ENCODE measurements at regions not wholly inside any gene's neighbourhood (a gene's known extent, or its start where the extent isn't known, plus 50 kb on each side); places are given as distances from the start of the nearest gene placed in this dataset.

DNA sequence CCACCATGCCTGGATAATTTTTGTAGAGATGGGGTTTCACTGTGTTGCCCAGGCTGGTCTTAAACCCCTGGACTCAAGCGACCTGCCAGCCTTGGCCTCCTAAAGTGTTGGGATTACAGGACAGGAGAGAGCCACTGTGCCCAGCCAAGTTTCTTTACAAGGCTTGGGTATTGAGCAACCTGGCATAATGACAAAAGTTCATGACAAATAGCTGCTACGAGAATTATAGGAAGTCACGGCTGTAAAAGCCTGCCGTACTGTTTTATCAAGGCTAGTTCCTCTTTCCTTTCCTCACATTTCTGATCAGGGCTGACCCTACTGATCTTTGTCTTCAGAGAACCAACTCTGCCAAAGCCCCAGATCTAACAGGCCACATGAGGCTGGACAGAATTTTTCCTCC lies 490.4 kb upstream of the SPRED2 start:
- ChIA-PET CTCF (no interaction called here), POLR2A (ENCODE audit: unreplicated experiment) (no interaction called here)
- Histone ChIP-seq H3K4me3 (ENCODE audit: insufficient read depth, low read depth, low read length) (no peak overlapping the region), H3K4me1 (ENCODE audit: control insufficient read depth, insufficient read depth, low read length) (no peaks in the 10 kb centered on the region), H4K91ac (ENCODE audit: insufficient read depth, low read depth, low read length) (no peak overlapping the region), H3K23ac (ENCODE audit: low read depth, low read length) (no peak overlapping the region), H2AK9ac (replicated peaks; ENCODE audit: low read depth, low read length, poor library complexity) (no peak overlapping the region), H2BK15ac (ENCODE audit: low read depth, low read length) (no peak overlapping the region), H3K56ac (ENCODE audit: extremely low read depth, insufficient read depth, low read length) (no peak overlapping the region), H2BK5ac (ENCODE audit: low read depth, low read length, poor library complexity, severe bottlenecking) (no peak overlapping the region), H3K9me1 (ENCODE audit: insufficient read depth, low read length) (no peaks in the 10 kb centered on the region), H2BK120ac (ENCODE audit: low read depth, low read length) (no peak overlapping the region), H2AK5ac (ENCODE audit: low read depth, low read length) (no peak overlapping the region), H3K79me1 (ENCODE audit: low read depth in 1 of 2, low read length in 2 of 2) (no peaks in the 10 kb centered on the region), H2AFZ (replicated peaks; ENCODE audit: low read length, poor library complexity) (no peak overlapping the region), H4K5ac (ENCODE audit: low read depth, low read length) (no peak overlapping the region), H3K27me3 (ENCODE audit: control insufficient read depth, insufficient read depth, low read length) (peaks cover 2% of the 10 kb centered on the region; the same call in 1 of the 2 replicates), H3K4me2 (ENCODE audit: low read depth, low read length) (no peak overlapping the region), H3K18ac (ENCODE audit: low read depth, low read length) (no peak overlapping the region), H4K20me1 (ENCODE audit: insufficient read depth, low read length) (no peaks in the 10 kb centered on the region), H3K36me3 (ENCODE audit: control insufficient read depth, insufficient read depth, low read length) (no peaks in the 10 kb centered on the region), H3K27ac (ENCODE audit: insufficient read depth, low read length) (no peak overlapping the region), H2BK20ac (ENCODE audit: low read depth, low read length) (no peak overlapping the region), H3K9me3 (ENCODE audit: control insufficient read depth, insufficient read depth, low read length) (no peaks in the 10 kb centered on the region), H4K8ac (ENCODE audit: low read depth in 2 of 2, low read length in 2 of 2) (no peak overlapping the region), H3K9ac (ENCODE audit: low read depth, low read length) (no peak overlapping the region), H3K14ac (replicated peaks; ENCODE audit: low read depth, low read length) (no peak overlapping the region), H3K4ac (ENCODE audit: low read depth, low read length) (no peak overlapping the region)
- no TSS peak for BruUV-seq (replicated peaks)
- ATAC-seq (ENCODE audit: low read depth) (no peak), DNase-seq (no peak)
- in situ Hi-C loops (cut with MboI; ENCODE audit: low sequenced_read_pairs), result no loop called here
- intact Hi-C loops (cut with micrococcal nuclease), result no loop called here
- dilution Hi-C loops (cut with HindIII; ENCODE audit: low sequenced_read_pairs, unreplicated experiment), result no loop called here
- no peak for TF ChIP-seq CEBPB (IDR thresholded peaks at IDR 0.05; ENCODE audit: low read depth, low read length)
- no peak for TF ChIP-seq RAD21 (IDR thresholded peaks at IDR 0.05; ENCODE audit: low read length)
- no peak for TF ChIP-seq MAZ (IDR thresholded peaks at IDR 0.05; ENCODE audit: borderline replicate concordance, low read depth, low read length)
- TF ChIP-seq NFE2L2 (IDR thresholded peaks at IDR 0.05; ENCODE audit: low read depth, low read length), result no peak
- TF ChIP-seq FOS (IDR thresholded peaks at IDR 0.05; ENCODE audit: low read depth, low read length), result no peak
- TF ChIP-seq SMC3 (IDR thresholded peaks at IDR 0.05; ENCODE audit: low read depth, low read length), result no peak
- TF ChIP-seq, protein P1, sequence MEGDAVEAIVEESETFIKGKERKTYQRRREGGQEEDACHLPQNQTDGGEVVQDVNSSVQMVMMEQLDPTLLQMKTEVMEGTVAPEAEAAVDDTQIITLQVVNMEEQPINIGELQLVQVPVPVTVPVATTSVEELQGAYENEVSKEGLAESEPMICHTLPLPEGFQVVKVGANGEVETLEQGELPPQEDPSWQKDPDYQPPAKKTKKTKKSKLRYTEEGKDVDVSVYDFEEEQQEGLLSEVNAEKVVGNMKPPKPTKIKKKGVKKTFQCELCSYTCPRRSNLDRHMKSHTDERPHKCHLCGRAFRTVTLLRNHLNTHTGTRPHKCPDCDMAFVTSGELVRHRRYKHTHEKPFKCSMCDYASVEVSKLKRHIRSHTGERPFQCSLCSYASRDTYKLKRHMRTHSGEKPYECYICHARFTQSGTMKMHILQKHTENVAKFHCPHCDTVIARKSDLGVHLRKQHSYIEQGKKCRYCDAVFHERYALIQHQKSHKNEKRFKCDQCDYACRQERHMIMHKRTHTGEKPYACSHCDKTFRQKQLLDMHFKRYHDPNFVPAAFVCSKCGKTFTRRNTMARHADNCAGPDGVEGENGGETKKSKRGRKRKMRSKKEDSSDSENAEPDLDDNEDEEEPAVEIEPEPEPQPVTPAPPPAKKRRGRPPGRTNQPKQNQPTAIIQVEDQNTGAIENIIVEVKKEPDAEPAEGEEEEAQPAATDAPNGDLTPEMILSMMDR (conservative IDR thresholded peaks at IDR 0.05; ENCODE audit: low read depth, low read length), result no peak
- WGBS, 2 experiments (ENCODE audit: extremely low coverage in 2 of 2, insufficient read length in 1 of 2), result 20% methylated on average over 1 of the region's 4 CpGs; no CpG with 5 or more reads in 1 of the 2 experiments

All from IMR-90 (cell line).